Sigmoid colon (tissue), 4 donors: ENCODE measurements at regions not wholly inside any gene's neighbourhood (a gene's known extent, or its start where the extent isn't known, plus 50 kb on each side); places are given as distances from the start of the nearest gene placed in this dataset.

Source experiments
- EP300 ChIP-seq, 4 donors: sonication (generic); formaldehyde crosslinking; IDR thresholded peaks; one replicate each; pipeline ENCODE4 v1.6.1; 2017; ENCODE audit warnings: antibody characterized with exemption in 4 of 4
- POLR2A ChIP-seq, 2 donors: fragments of 450-650 bp; IDR thresholded peaks; one replicate each; pipeline ENCODE4 v1.6.1; 2016; ENCODE audit warnings: antibody characterized with exemption in 2 of 2, mild to moderate bottlenecking in 2 of 2, moderate library complexity in 2 of 2
- TF ChIP-seq, protein P1 (sequence below), 4 experiments: fragments of 450-650 bp in 3 of 4; fragments of 200-600 bp in 1 of 4; IDR thresholded peaks; one replicate each; pipeline ENCODE4 v1.5.1; 2016 to 2019; ENCODE audit warnings: antibody characterized with exemption in 4 of 4, mild to moderate bottlenecking in 3 of 4, moderate library complexity in 2 of 4

DNA sequence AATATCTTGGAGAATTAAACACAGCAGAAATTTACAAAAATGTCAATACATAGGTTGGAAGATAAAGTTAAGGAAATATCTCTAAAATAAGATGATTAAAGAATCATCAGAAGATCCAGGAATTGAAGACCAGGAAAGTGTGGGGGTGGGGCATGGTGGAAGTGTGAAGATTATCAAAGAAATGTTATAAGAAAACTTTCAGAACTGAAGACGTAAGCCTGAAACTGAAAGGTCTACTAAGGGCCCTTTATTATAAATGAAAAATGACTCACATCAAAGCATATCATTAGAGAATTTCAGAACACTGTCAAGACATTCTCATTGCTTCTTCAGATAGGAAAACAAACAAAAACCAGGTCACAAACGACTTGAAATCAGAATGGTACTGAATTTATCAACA is 92.4 kb upstream of the DPT start:
- TF ChIP-seq, protein P1, sequence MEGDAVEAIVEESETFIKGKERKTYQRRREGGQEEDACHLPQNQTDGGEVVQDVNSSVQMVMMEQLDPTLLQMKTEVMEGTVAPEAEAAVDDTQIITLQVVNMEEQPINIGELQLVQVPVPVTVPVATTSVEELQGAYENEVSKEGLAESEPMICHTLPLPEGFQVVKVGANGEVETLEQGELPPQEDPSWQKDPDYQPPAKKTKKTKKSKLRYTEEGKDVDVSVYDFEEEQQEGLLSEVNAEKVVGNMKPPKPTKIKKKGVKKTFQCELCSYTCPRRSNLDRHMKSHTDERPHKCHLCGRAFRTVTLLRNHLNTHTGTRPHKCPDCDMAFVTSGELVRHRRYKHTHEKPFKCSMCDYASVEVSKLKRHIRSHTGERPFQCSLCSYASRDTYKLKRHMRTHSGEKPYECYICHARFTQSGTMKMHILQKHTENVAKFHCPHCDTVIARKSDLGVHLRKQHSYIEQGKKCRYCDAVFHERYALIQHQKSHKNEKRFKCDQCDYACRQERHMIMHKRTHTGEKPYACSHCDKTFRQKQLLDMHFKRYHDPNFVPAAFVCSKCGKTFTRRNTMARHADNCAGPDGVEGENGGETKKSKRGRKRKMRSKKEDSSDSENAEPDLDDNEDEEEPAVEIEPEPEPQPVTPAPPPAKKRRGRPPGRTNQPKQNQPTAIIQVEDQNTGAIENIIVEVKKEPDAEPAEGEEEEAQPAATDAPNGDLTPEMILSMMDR (IDR thresholded peaks at IDR 0.05) = no peak
- no peak for TF ChIP-seq POLR2A (IDR thresholded peaks at IDR 0.05)
- no peak for TF ChIP-seq EP300 (IDR thresholded peaks at IDR 0.05)
